ENCODE measurements at regions not wholly inside any gene's neighbourhood (a gene's known extent, or its start where the extent isn't known, plus 50 kb on each side); places are given as distances from the start of the nearest gene placed in this dataset.

- TF ChIP-seq CTCF (IDR thresholded peaks at IDR 0.05) (no peak), POLR2AphosphoS5 (IDR thresholded peaks at IDR 0.05) (no peak), POLR2A (IDR thresholded peaks at IDR 0.05) (no peak), EP300 (IDR thresholded peaks at IDR 0.05; ENCODE audit: low read depth) (no peak)
These were observed 269.1 kb upstream of the ZNF717 start for GRCh38 chr3:76054404-76054803.

Data from transverse colon (tissue), 4 donors.